ENCODE measurements at regions not wholly inside any gene's neighbourhood (a gene's known extent, or its start where the extent isn't known, plus 50 kb on each side); places are given as distances from the start of the nearest gene placed in this dataset.

DNA sequence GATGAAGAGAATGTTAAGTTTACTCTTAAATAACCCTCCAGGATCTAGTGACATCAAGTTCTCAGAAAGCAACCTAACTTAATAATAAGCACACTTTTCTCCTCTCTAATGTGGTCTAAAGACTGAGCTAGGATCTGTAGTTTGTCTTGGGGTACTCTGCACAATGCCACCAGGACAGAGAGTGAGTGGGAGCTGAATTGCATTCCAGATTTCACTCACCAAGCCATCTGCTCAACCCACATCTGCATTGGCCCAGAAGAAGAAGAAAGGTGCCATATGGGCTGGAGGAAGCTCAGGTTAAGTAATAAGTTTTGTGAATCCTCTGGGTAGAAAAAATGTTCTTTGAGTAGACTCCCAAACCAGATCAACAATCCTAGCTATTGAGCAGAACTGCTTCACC lies 384.6 kb downstream of the PPP3CA start:
- TF ChIP-seq, protein P1, sequence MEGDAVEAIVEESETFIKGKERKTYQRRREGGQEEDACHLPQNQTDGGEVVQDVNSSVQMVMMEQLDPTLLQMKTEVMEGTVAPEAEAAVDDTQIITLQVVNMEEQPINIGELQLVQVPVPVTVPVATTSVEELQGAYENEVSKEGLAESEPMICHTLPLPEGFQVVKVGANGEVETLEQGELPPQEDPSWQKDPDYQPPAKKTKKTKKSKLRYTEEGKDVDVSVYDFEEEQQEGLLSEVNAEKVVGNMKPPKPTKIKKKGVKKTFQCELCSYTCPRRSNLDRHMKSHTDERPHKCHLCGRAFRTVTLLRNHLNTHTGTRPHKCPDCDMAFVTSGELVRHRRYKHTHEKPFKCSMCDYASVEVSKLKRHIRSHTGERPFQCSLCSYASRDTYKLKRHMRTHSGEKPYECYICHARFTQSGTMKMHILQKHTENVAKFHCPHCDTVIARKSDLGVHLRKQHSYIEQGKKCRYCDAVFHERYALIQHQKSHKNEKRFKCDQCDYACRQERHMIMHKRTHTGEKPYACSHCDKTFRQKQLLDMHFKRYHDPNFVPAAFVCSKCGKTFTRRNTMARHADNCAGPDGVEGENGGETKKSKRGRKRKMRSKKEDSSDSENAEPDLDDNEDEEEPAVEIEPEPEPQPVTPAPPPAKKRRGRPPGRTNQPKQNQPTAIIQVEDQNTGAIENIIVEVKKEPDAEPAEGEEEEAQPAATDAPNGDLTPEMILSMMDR (IDR thresholded peaks at IDR 0.05): no peak
- TF ChIP-seq POLR2A (IDR thresholded peaks at IDR 0.05): no peak

All from thyroid gland (tissue), 4 donors.